ENCODE measurements at regions not wholly inside any gene's neighbourhood (a gene's known extent, or its start where the extent isn't known, plus 50 kb on each side); places are given as distances from the start of the nearest gene placed in this dataset.

- TF ChIP-seq CTCF (IDR thresholded peaks at IDR 0.05; ENCODE audit: borderline replicate concordance, extremely low read depth, low read length, poor library complexity, severe bottlenecking) (no peak), EZH2 (IDR thresholded peaks at IDR 0.05; ENCODE audit: borderline replicate concordance, low read depth, low read length, severe bottlenecking) (no peak)
These were observed 286.5 kb upstream of the ERCC4 start for GRCh38 chr16:13633391-13633861.
